IPS-11a (cell line): ENCODE measurements at regions not wholly inside any gene's neighbourhood (a gene's known extent, or its start where the extent isn't known, plus 50 kb on each side); places are given as distances from the start of the nearest gene placed in this dataset.

Experiments
- H3K4me3 ChIP-seq: one replicate; pipeline ENCODE4 v1.5.1; 2013; ENCODE audit warnings: low read depth, low read length, control low read depth

DNA sequence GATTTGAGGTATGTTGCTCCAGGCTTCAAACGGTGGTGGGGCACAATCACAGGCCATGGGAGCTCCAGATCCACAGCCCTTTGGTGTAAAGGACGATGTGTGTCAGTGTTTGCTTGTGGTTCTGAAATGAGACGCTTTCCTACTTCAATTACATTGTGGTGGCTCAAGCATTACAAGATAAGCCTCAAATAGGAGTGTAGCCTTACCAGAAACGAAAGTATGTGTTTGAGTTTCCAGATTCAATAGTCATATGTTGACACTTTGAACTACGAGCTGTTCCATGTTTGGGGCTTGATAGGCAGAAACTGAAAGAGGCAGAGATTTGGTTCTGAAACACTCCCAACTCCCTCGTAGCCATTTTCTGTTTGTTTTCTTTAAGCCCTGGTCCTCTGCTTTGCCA, 187.1 kb downstream of the MYLK4 start:
- H3K4me3 ChIP-seq = no peak overlapping the region

GRCh38 chr6:2562721-2563451, 187.8 kb downstream of the MYLK4 start:
- H3K4me3 ChIP-seq = no peak overlapping the region

DNA sequence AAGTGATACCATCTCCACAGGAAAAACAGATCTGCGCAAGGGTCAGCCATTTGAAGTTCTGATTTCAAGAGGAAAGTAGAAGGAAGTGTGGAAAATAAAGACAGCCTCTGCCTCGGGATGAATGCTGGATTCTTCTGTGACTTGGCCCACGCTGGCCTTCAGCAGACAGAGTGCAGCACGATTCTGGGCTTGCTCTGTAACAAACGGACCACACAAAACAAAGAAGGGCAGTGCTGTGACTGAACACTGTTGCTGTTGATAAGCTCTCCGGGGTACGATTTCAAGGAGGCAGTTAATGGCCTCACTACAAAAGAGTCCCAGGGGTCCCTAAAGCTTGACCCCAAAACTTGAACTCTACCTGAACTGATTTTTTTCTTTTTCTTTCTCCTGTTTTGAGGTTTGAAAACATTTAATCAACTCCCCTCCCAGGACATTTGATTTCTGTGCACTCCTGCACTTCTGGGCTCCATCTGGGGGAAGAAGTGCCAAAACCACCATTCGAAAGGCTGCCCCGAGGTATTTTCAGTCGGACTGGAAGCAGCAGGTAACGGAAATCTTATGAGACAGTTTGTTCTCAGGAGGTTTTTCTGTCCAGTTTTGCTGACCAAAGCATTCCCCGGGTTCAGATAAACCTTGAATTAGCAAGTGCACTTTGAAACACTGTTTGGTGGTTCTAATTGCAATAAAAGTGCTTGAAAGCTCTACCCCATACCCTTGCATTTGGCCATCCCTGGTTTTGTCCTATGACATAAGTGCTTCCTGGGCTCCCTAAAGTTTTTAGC, 189.6 kb downstream of the MYLK4 start:
- no peak overlapping the region for H3K4me3 ChIP-seq

- H3K4me3 ChIP-seq = no peak overlapping the region
These were observed 190.4 kb downstream of the MYLK4 start for GRCh38 chr6:2560140-2560818.

DNA sequence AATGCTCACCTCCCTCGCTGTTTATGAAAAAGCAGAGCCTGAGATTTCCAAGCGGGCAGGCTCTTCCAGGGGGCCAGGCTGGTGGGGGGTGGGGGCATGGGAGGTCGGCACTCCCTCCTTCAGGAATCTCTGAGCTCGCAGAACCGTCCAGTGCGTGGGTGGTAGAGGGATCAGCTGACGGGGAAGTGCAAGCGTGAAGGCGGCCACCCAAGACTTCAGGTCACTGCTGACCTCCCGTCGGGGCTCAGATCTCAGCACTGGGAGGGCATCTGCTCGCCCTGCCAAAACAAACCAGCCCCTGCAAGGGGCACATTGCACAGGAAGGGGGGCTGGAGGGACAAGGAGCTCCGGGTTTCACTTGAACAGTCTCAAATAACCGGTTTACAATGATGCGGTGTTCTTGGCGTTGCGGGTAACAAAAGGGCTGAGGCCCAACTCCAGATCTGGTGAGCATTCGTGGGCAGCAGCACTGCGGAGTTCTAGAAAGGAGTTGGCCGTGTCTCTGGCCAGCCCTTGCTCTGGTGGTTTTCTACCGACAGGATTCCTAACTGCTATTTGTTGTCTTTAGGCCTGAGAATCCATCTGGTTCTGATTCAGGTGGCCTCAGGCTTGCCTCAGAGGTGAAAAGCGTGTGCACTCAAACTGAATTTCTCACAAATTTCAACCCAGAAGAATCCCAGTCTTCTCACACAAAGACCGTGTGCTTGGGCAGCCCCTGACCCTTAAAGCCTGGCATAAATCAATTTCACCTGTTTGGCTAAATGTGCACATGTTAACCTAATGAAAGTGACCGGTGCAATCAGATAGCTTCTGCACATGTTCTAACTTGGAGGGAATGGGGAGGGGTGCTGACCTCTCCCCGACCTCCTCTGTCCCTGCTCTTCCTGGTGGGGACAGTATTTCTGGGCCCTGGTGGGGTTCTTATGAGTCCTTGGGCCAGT, 191.6 kb downstream of the MYLK4 start:
- H3K4me3 ChIP-seq = no peak overlapping the region

GRCh38 chr6:2558098-2558680, 192.5 kb downstream of the MYLK4 start:
- no peak overlapping the region for H3K4me3 ChIP-seq

GRCh38 chr6:2557181-2557720, 193.5 kb downstream of the MYLK4 start:
- H3K4me3 ChIP-seq = no peak overlapping the region

GRCh38 chr6:2556761-2557160, 194.0 kb downstream of the MYLK4 start:
- no peak overlapping the region for H3K4me3 ChIP-seq

DNA sequence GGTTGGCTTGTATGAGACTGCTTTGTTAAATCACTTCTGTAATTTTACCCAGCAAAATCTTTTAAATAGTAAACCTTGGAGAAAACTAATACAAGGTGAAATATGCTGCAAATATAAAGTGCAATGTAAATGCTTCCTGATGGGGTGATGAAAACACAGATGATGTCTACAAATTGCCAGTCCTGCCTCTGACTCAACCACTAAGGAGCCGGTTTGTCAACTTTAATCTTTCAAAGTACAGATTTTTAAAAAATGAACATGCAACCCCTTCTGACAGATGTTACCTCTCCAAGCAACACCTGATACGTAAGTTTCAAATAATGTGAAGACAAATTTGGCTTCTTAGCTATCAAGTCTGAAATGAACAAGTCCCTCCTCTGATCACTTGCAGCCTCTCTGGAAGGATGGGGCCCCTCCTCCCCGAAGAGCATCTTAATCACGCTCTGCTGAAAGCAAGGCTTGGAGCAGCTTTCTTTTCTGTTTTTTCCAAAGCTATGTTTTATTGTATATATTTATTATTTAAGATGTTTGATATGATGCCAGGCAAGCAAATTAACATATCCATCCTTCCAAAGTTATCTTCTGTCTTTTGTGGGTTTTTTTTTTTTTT, 196.0 kb downstream of the MYLK4 start:
- no peak overlapping the region for H3K4me3 ChIP-seq

DNA sequence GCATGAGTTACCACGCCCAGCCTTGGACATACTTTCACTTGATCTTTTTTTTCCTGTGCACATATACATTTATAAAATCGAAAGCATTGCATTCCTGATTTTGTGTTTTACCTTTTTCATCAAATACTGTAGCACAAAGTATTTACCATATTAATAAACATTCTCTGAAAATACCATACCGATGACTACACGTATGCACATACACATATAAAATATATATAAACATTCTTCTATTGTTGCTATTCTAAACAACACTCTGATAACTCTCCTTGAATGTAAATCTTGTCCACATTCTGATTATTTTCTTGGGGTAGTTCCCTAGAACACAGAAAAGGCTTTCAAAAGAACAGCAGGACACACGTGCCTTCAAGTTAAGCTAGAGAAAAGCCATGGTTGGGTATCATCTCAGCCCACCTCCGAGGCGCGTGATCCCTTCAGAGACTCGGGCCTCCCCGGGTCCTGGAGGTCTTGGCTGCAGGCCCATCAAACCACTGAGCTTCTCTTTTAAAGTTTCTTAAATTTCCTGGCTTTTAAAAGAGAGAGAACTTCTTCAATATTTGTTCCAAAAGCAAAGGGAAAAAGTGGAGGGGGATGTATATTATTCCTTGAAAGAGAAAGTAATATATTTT, 198.1 kb downstream of the MYLK4 start:
- H3K4me3 ChIP-seq = no peak overlapping the region

- H3K4me3 ChIP-seq = no peak overlapping the region
These were observed 199.0 kb downstream of the MYLK4 start for GRCh38 chr6:2551705-2552104.

DNA sequence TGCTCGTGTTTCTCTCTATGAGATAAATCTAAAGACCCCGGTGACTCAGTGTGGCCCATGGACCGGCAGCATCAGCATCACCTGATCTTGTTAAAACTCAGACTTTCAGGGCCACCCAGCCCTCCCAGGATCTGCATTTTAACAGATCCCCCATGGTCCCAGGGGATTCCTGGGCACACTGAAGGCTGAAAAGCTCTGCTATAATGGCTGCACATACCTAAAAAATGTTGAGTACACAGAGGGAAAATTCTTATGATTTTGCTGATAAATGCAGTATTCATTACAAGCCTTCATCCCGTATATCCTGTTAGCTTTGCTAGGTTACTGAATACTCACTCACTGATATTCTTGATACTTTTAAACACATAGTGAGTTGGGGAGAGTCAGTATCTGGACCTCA, 200.5 kb downstream of the MYLK4 start:
- H3K4me3 ChIP-seq = no peak overlapping the region

DNA sequence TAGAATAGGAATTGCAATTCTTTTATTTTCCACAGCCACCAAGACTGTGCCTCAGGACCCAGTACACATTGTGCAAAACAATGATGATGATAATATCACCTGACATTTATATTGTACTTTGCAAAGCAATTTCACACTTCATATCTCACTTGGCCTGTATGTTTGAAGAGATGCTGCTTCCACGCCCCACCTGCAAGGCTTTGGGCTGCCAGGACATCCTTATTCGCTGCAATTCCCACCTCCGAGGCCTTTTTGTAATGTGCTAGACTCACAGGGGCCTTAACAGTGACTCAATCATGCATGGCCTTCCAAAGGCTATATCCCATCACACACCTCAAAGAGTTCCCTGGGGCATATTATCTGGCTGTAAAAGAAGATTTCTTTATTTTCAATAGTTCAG, 200.9 kb downstream of the MYLK4 start:
- H3K4me3 ChIP-seq = no peak overlapping the region

DNA sequence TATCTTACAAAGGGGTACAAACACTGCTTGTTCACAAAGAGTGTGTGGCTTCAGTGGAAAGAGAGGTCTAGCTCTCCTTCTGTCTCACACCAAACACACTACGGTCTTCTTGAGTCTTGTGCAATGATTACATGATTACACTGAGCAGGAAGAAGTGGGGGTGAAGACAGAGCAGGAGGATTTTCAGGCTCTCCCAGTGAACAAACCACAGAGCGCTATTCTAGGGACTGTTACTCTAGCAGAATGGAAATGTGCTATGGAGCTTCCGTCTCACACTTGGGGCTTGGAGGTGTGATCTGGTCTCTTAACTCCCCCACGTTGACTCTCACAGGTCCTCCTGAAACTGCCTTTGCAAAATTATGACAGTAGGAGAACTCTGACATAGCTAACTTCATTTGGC, 203.4 kb downstream of the MYLK4 start:
- no peak overlapping the region for H3K4me3 ChIP-seq

DNA sequence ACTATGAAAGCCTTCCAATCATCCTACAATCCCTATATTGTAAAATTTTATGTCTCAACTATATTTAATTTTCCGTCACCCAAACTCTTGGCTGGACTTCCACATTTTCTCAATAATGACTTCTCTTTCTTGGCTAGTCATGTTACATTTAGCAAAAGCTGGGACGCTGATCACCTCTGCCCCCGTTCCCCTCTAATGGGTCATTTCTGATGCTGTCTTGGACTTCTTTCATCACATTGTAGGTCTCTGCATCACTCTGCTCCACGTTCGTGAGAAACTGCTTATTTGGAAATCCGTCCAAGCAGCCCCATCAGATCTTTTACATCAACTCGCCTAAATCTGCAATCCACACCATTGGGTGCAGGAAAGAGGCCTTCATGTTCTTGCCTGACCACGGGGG, 203.8 kb downstream of the MYLK4 start:
- no peak overlapping the region for H3K4me3 ChIP-seq

- no peak overlapping the region for H3K4me3 ChIP-seq
These were observed 205.2 kb downstream of the MYLK4 start for GRCh38 chr6:2545383-2546038.

DNA sequence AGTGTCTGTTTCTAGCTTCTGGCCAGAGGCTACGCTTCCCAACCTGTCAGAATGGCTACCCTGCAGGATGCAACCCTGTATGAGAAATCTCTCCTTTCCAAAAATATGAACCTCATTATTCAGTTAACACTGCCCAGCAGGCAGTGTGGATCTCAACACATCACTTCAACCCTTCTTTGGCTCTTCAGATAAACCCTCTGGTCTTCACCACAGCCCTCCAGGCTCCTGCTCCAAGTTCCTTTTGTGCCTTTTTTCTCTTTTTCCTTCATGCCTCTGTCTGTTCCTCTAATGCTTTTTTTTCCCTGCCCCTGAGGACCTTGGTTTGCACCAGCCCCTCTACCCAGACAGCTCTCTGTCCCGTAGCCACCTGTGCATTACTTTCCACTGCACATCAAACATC, 207.4 kb downstream of the MYLK4 start:
- H3K4me3 ChIP-seq = no peak overlapping the region

- no peak overlapping the region for H3K4me3 ChIP-seq
These were observed 207.9 kb downstream of the MYLK4 start for GRCh38 chr6:2542858-2543218.
